OCI-LY7 (cell line): ENCODE measurements at regions not wholly inside any gene's neighbourhood (a gene's known extent, or its start where the extent isn't known, plus 50 kb on each side); places are given as distances from the start of the nearest gene placed in this dataset.

ENCODE experiments used
- BruUV-seq: library from RNA; stranded (reverse); fragments of 400-500 nt; replicated peaks from 2 replicates; lab custom pipeline; 2021; lab: Mats Ljungman, UMichigan
- CTCF ChIA-PET: fragments of 300-600 bp; sonication (Branson Sonifier 250); formaldehyde crosslinking; loops from one replicate; lab custom pipeline; 2022; ENCODE audit warnings: antibody characterized with exemption; ENCODE audit not compliant: unreplicated experiment; lab: Charles Lee
- POLR2A ChIA-PET: fragments of 300-600 bp; sonication (Branson Sonifier 250); formaldehyde crosslinking; loops from one replicate; lab custom pipeline; 2022; ENCODE audit warnings: antibody characterized with exemption; lab: Charles Lee
- DNase-seq: peaks from one replicate; pipeline ENCODE4 v3.0.0-alpha.2; 2015; ENCODE audit warnings: low spot score
- H2AFZ ChIP-seq: fragments of 200-600 bp; sonication (generic), shearing (Covaris generic); 2 replicates; pipeline ENCODE4 v1.6.1; 2014; ENCODE audit warnings: mild to moderate bottlenecking, antibody characterized with exemption, low read length, moderate library complexity
- H3K27ac ChIP-seq: fragments of 200-600 bp; sonication (generic); 2 replicates; pipeline ENCODE4 v1.5.1; 2014; ENCODE audit warnings: mixed run types, low read depth, mild to moderate bottlenecking, moderate library complexity, low read length, inconsistent platforms; ENCODE audit not compliant: poor library complexity, severe bottlenecking
- H3K36me3 ChIP-seq: fragments of 200-600 bp; sonication (generic); 2 replicates; pipeline ENCODE4 v1.6.1; 2014; ENCODE audit warnings: mild to moderate bottlenecking, antibody characterized with exemption, low read length, moderate library complexity, mixed read lengths; ENCODE audit not compliant: insufficient read depth
- H3K4me1 ChIP-seq: fragments of 200-600 bp; sonication (generic); 2 replicates; pipeline ENCODE4 v1.5.1; 2014; ENCODE audit warnings: mild to moderate bottlenecking, low read length; ENCODE audit not compliant: insufficient read depth, poor library complexity, severe bottlenecking
- H3K4me2 ChIP-seq: fragments of 200-600 bp; sonication (generic); 2 replicates; pipeline ENCODE4 v1.6.1; 2014; ENCODE audit warnings: mild to moderate bottlenecking, low read length
- H3K4me3 ChIP-seq: fragments of 200-600 bp; sonication (generic); 2 replicates; pipeline ENCODE4 v1.5.1; 2014; ENCODE audit warnings: mild to moderate bottlenecking, low read depth, low read length; ENCODE audit not compliant: poor library complexity, severe bottlenecking
- H3K79me2 ChIP-seq: fragments of 200-600 bp; sonication (generic); 2 replicates; pipeline ENCODE4 v1.6.1; 2016; ENCODE audit warnings: low read depth, mild to moderate bottlenecking, low read length, moderate library complexity, mixed read lengths; ENCODE audit not compliant: insufficient read depth
- H3K9me2 ChIP-seq: fragments of 200-600 bp; sonication (generic); 2 replicates; pipeline ENCODE4 v1.6.1; 2016; ENCODE audit warnings: mild to moderate bottlenecking, low read length, mixed read lengths; ENCODE audit not compliant: insufficient read depth
- H3K9me3 ChIP-seq: fragments of 200-600 bp; sonication (generic); 2 replicates; pipeline ENCODE4 v1.6.1; 2014; ENCODE audit warnings: mild to moderate bottlenecking, mixed run types, low read length, mixed read lengths
- H4K20me1 ChIP-seq: fragments of 200-600 bp; sonication (generic); 2 replicates; pipeline ENCODE4 v1.6.1; 2014; ENCODE audit warnings: mild to moderate bottlenecking, antibody characterized with exemption, low read length, moderate library complexity, mixed read lengths; ENCODE audit not compliant: insufficient read depth
- CTCF ChIP-seq: fragments of 200-600 bp; sonication (generic); conservative IDR thresholded peaks from 2 replicates; pipeline ENCODE4 v1.5.1; 2014; ENCODE audit warnings: mild to moderate bottlenecking, antibody characterized with exemption, low read length, moderate library complexity, mixed read lengths
- EZH2phosphoT487 ChIP-seq: fragments of 200-600 bp; sonication (generic); IDR thresholded peaks from 2 replicates; pipeline ENCODE4 v1.6.1; 2018; ENCODE audit warnings: low read depth, borderline replicate concordance, mild to moderate bottlenecking, mixed run types, antibody characterized with exemption, low read length, moderate library complexity, mixed read lengths
- intact Hi-C: fragments of 100-400 bp; cut with micrococcal nuclease; formaldehyde crosslinking; loops from one replicate; pipeline ENCODE4 v1.10.0; 2022; ENCODE audit not compliant: unreplicated experiment

GRCh38 chr3:193980905-193981304 is 155.0 kb upstream of the HES1 start:
- no peak overlapping the region for H2AFZ ChIP-seq
- no peaks in the 10 kb centered on the region for H3K79me2 ChIP-seq
- POLR2A ChIA-PET, result interaction anchor here (0.6 kb wide), 1 partner anchor 11 kb away, joined by 4 read pairs; no protein-coding TSS in a partner anchor
- CTCF ChIA-PET, result interaction anchor here (0.6 kb wide), 1 partner anchor 10 kb away, joined by 7 read pairs; no protein-coding TSS in a partner anchor
- no peaks in the 10 kb centered on the region for H3K4me1 ChIP-seq
- no TSS peak for BruUV-seq
- no peaks in the 10 kb centered on the region for H4K20me1 ChIP-seq
- no peaks in the 10 kb centered on the region for H3K9me2 ChIP-seq
- no peak for DNase-seq
- H3K4me2 ChIP-seq, result no peak overlapping the region
- no peak overlapping the region for H3K27ac ChIP-seq
- TF ChIP-seq CTCF, result no peak
- H3K4me3 ChIP-seq, result no peak overlapping the region
- H3K9me3 ChIP-seq, result no peaks in the 10 kb centered on the region
- no peaks in the 10 kb centered on the region for H3K36me3 ChIP-seq
- intact Hi-C loops, result no loop called here

- no peak for DNase-seq
- no peaks in the 10 kb centered on the region for H3K9me3 ChIP-seq
- H4K20me1 ChIP-seq, result no peaks in the 10 kb centered on the region
- no peak overlapping the region for H3K4me3 ChIP-seq
- H3K9me2 ChIP-seq, result no peaks in the 10 kb centered on the region
- ChIA-PET POLR2A (no interaction called here), CTCF (interaction anchor here (0.6 kb wide), 1 partner anchor 9 kb away, joined by 7 read pairs; no protein-coding TSS in a partner anchor)
- intact Hi-C loops, result no loop called here
- BruUV-seq, result no TSS peak
- no peak overlapping the region for H2AFZ ChIP-seq
- TF ChIP-seq EZH2phosphoT487 (no peak), CTCF (no peak)
- H3K36me3 ChIP-seq, result no peaks in the 10 kb centered on the region
- H3K79me2 ChIP-seq, result no peaks in the 10 kb centered on the region
- H3K4me1 ChIP-seq, result no peaks in the 10 kb centered on the region
- H3K27ac ChIP-seq, result no peak overlapping the region
- no peak overlapping the region for H3K4me2 ChIP-seq
Measured at GRCh38 chr3:193981504-193981903, 154.4 kb upstream of the HES1 start.

- Histone ChIP-seq H3K27ac (no peak overlapping the region), H3K9me2 (no peaks in the 10 kb centered on the region), H3K36me3 (no peaks in the 10 kb centered on the region), H4K20me1 (no peaks in the 10 kb centered on the region), H3K4me3 (no peak overlapping the region), H3K9me3 (no peaks in the 10 kb centered on the region), H2AFZ (no peak overlapping the region), H3K4me1 (no peaks in the 10 kb centered on the region), H3K79me2 (no peaks in the 10 kb centered on the region), H3K4me2 (no peak overlapping the region)
- TF ChIP-seq EZH2phosphoT487, result no peak
- TF ChIP-seq CTCF, result no peak
- no TSS peak for BruUV-seq
- CTCF ChIA-PET, result no interaction called here
- POLR2A ChIA-PET, result no interaction called here
- intact Hi-C loops, result no loop called here
- no peak for DNase-seq
Measured at GRCh38 chr3:193982258-193982659, 153.7 kb upstream of the HES1 start.
